Type B pancreatic cell (in vitro differentiated cells): ENCODE measurements at regions not wholly inside any gene's neighbourhood (a gene's known extent, or its start where the extent isn't known, plus 50 kb on each side); places are given as distances from the start of the nearest gene placed in this dataset.

Experiments
- DNase-seq: peaks from one replicate; pipeline ENCODE4 v3.0.0; 2021; ENCODE audit warnings: mixed read lengths; ENCODE audit not compliant: unreplicated experiment; ENCODE audit errors: extremely low spot score
- H3K27ac Mint-ChIP-seq: 2 replicates; pipeline ENCODE4 v1.8.0; 2021; ENCODE audit warnings: mild to moderate bottlenecking, mixed read lengths
- H3K27me3 Mint-ChIP-seq: 2 replicates; pipeline ENCODE4 v1.8.0; 2021; ENCODE audit warnings: mixed read lengths
- H3K36me3 Mint-ChIP-seq: 2 replicates; pipeline ENCODE4 v1.8.0; 2021; ENCODE audit warnings: mixed read lengths
- H3K4me1 Mint-ChIP-seq: one replicate; pipeline ENCODE4 v1.8.0; 2021; ENCODE audit warnings: mixed read lengths; ENCODE audit not compliant: unreplicated experiment
- H3K4me3 Mint-ChIP-seq: 2 replicates; pipeline ENCODE4 v1.8.0; 2021; ENCODE audit warnings: mild to moderate bottlenecking, mixed read lengths
- H3K9me3 Mint-ChIP-seq: 2 replicates; pipeline ENCODE4 v1.8.0; 2021; ENCODE audit warnings: mixed read lengths
- TF ChIP-seq, protein P1 (sequence below): fragments of 200-600 bp; sonication (generic); conservative IDR thresholded peaks from 2 replicates; pipeline ENCODE4 v1.5.0; 2021; ENCODE audit warnings: antibody characterized with exemption, mild to moderate bottlenecking

DNA sequence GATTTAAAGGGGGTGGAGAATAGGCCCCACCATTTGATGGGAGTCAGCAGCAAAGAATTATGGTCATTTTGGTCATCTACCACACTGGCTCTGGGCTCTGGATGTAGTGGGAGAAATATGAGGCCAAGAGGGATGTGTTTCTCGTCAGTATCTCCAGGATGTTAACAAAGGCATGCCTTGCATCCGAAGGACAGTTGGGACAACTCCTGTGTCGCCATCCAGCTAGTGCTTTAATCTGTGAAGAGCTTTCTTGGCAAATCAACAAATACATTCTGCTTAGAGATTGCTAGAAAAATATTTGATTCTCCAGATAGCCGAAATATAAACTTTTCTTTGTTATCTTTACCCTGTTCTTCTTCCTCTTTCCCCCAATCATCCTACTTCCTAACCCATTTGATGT lies 287.1 kb upstream of the TNP1 start:
- Mint-ChIP-seq H3K36me3 (no peaks in the 10 kb centered on the region), H3K4me1 (peaks cover 7% of the 10 kb centered on the region), H3K4me3 (no peak overlapping the region), H3K9me3 (no peaks in the 10 kb centered on the region), H3K27me3 (no peaks in the 10 kb centered on the region), H3K27ac (no peak overlapping the region)
- no peak for DNase-seq
- TF ChIP-seq, protein P1, sequence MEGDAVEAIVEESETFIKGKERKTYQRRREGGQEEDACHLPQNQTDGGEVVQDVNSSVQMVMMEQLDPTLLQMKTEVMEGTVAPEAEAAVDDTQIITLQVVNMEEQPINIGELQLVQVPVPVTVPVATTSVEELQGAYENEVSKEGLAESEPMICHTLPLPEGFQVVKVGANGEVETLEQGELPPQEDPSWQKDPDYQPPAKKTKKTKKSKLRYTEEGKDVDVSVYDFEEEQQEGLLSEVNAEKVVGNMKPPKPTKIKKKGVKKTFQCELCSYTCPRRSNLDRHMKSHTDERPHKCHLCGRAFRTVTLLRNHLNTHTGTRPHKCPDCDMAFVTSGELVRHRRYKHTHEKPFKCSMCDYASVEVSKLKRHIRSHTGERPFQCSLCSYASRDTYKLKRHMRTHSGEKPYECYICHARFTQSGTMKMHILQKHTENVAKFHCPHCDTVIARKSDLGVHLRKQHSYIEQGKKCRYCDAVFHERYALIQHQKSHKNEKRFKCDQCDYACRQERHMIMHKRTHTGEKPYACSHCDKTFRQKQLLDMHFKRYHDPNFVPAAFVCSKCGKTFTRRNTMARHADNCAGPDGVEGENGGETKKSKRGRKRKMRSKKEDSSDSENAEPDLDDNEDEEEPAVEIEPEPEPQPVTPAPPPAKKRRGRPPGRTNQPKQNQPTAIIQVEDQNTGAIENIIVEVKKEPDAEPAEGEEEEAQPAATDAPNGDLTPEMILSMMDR: no peak

DNA sequence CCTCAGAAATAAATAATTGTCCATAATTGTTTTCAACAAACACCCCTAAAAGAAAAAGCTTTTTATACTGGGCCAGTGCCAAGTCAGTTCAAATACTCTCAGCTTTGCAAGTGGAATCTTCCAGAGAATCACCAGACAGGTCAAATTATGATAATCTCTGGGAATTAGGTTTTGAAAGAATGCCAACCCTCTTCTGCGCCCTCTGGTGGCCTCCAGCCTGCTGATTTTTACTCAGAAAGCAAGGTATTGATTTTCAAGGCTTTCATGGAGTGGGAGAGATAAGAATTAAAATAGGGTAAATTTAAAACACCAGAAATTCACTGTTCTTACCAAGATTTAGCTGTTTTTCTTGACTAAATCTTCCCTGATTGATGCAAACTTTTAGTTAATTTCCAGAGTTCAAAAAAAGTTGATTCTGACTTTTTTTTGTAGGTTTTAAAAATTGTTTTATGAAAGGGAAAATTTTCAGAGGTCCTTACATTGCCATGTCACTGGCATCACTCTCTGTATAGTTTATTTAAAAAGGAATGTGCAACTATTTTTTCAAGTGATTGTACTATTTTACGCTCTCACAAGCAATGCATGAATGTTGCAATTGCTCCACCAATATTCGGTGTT lies 282.9 kb upstream of the TNP1 start:
- DNase-seq: no peak
- H3K9me3 Mint-ChIP-seq: peaks cover 13% of the 10 kb centered on the region
- no peak overlapping the region for H3K27ac Mint-ChIP-seq
- H3K27me3 Mint-ChIP-seq: no peaks in the 10 kb centered on the region
- TF ChIP-seq, protein P1: peak; percentile 73
- H3K4me3 Mint-ChIP-seq: no peak overlapping the region
- peaks cover 6% of the 10 kb centered on the region for H3K4me1 Mint-ChIP-seq
- H3K36me3 Mint-ChIP-seq: peaks cover 7% of the 10 kb centered on the region

DNA sequence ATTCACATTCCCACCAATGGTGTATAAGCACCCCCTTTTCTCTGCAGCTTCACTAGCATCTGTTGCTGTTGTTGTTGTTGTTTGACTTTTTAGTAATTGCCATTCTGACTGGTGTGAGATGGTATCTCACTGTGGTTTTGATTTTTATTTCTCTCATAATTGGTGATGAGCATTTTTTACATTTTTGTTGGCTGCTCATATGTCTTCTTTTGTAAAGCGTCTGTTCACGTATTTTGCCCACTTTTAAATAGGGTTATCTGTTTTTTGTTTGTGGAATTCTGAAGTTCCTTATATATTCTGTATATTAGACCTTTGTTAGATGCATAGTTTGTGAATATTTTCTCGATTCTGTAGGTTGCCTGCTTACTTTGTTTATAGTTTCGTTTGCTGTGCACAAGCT lies 278.4 kb upstream of the TNP1 start:
- H3K27me3 Mint-ChIP-seq: no peaks in the 10 kb centered on the region
- H3K4me3 Mint-ChIP-seq: no peak overlapping the region
- H3K9me3 Mint-ChIP-seq: peaks cover 23% of the 10 kb centered on the region
- no peak for DNase-seq
- peaks cover 7% of the 10 kb centered on the region for H3K36me3 Mint-ChIP-seq
- H3K4me1 Mint-ChIP-seq: no peaks in the 10 kb centered on the region
- H3K27ac Mint-ChIP-seq: no peak overlapping the region
- TF ChIP-seq, protein P1: no peak

DNA sequence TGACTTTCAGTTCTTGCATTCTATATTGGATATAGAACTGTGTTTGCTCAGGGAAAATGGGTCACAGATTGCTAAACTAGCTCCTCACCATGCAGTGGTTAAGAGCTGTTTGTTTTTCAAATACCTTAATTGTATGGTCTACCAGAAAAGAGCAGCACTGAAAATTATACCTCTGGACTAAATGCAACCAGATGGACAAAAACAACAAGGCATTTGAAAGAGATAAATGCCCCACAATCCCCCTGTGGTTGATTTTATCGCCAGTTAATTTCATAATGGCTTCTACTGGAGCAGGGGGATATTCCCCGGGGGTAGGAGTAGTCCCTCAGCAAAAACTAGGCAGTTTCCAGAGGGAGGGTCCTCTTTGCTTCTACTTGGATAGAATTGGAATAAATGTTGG lies 267.9 kb upstream of the TNP1 start:
- TF ChIP-seq, protein P1: no peak
- H3K4me3 Mint-ChIP-seq: peak overlapping the region; percentile 3
- H3K4me1 Mint-ChIP-seq: peaks cover 13% of the 10 kb centered on the region
- H3K27ac Mint-ChIP-seq: no peak overlapping the region
- no peak for DNase-seq
- no peaks in the 10 kb centered on the region for H3K9me3 Mint-ChIP-seq
- H3K36me3 Mint-ChIP-seq: no peaks in the 10 kb centered on the region
- peaks cover 4% of the 10 kb centered on the region for H3K27me3 Mint-ChIP-seq

DNA sequence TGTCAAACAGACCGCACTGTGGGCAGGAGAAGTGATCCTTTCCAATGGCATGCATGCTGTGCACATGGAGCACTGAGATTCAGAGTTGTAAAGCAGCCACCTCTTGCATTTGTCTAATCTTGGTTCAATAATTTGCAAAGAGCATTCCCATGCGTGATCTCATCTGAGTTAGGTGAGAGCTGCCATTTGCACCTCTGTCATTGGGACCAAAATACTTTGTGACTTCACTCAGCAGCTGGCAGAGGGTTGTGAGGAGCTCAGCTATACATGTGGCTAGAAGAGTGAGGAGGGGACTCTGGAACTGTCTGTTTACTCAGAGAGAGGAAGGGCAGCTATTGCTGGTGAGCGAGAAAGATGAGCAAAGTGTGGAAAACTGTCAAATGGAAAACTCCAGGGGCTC lies 265.1 kb upstream of the TNP1 start:
- Mint-ChIP-seq H3K36me3 (no peaks in the 10 kb centered on the region), H3K4me3 (no peak overlapping the region), H3K9me3 (no peaks in the 10 kb centered on the region), H3K4me1 (peaks cover 13% of the 10 kb centered on the region), H3K27ac (no peak overlapping the region), H3K27me3 (peaks cover 4% of the 10 kb centered on the region)
- TF ChIP-seq, protein P1: no peak
- DNase-seq: no peak

DNA sequence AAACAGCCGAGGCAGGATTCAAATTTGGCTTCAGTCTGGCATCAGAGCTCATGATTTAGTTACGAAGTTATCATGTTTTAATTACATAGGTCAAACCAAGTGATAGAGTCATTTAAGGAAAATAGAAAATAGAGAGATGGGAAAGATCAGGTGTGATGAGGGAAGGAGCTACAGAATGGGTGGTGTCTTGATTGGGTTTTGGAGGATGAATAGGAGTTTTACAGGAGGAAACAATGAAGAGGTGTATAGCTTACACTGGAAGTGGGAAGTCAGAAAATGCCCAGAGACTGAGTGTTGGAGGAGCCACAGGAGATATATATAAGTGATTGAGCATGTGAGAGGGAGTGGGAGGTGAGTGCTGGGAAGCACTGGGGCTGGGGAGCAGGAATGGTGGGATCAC lies 264.2 kb upstream of the TNP1 start:
- H3K27me3 Mint-ChIP-seq: peaks cover 4% of the 10 kb centered on the region
- H3K36me3 Mint-ChIP-seq: no peaks in the 10 kb centered on the region
- peaks cover 13% of the 10 kb centered on the region for H3K4me1 Mint-ChIP-seq
- H3K4me3 Mint-ChIP-seq: no peak overlapping the region
- no peak for DNase-seq
- TF ChIP-seq, protein P1: no peak
- no peaks in the 10 kb centered on the region for H3K9me3 Mint-ChIP-seq
- no peak overlapping the region for H3K27ac Mint-ChIP-seq
